ENCODE measurements at regions not wholly inside any gene's neighbourhood (a gene's known extent, or its start where the extent isn't known, plus 50 kb on each side); places are given as distances from the start of the nearest gene placed in this dataset.

GRCh38 chr10:30793093-30793492 is 163.5 kb upstream of the LYZL2 start:
- TF ChIP-seq CTCF (IDR thresholded peaks at IDR 0.05; ENCODE audit: low read depth, low read length) = no peak
- CTCF ChIA-PET = no interaction called here
- DNase-seq (ENCODE audit: low read depth, low spot score) = no peak
- Histone ChIP-seq H3K4me3 (ENCODE audit: low read depth, low read length) (no peak overlapping the region), H3K27ac (ENCODE audit: low read depth, low read length) (no peak overlapping the region), H3K9me3 (ENCODE audit: control insufficient read depth, insufficient read depth, low read length) (no peaks in the 10 kb centered on the region), H3K27me3 (ENCODE audit: control insufficient read depth, insufficient read depth, low read length) (no peaks in the 10 kb centered on the region)
- POLR2A ChIA-PET = no interaction called here

- ChIA-PET CTCF (no interaction called here), POLR2A (no interaction called here)
- no peak for DNase-seq (ENCODE audit: low read depth, low spot score)
- no peak overlapping the region for H3K27ac ChIP-seq (ENCODE audit: low read depth, low read length)
- TF ChIP-seq CTCF (IDR thresholded peaks at IDR 0.05; ENCODE audit: low read depth, low read length) = no peak
- no peaks in the 10 kb centered on the region for H3K27me3 ChIP-seq (ENCODE audit: control insufficient read depth, insufficient read depth, low read length)
- no peaks in the 10 kb centered on the region for H3K9me3 ChIP-seq (ENCODE audit: control insufficient read depth, insufficient read depth, low read length)
- H3K4me3 ChIP-seq (ENCODE audit: low read depth, low read length) = no peak overlapping the region
These were observed 162.5 kb upstream of the LYZL2 start for GRCh38 chr10:30792025-30792424.

- no peak for TF ChIP-seq CTCF (IDR thresholded peaks at IDR 0.05; ENCODE audit: low read depth, low read length)
- Histone ChIP-seq H3K9me3 (ENCODE audit: control insufficient read depth, insufficient read depth, low read length) (no peaks in the 10 kb centered on the region), H3K27me3 (ENCODE audit: control insufficient read depth, insufficient read depth, low read length) (no peaks in the 10 kb centered on the region), H3K4me3 (ENCODE audit: low read depth, low read length) (no peak overlapping the region), H3K27ac (ENCODE audit: low read depth, low read length) (no peak overlapping the region)
- DNase-seq (ENCODE audit: low read depth, low spot score) = no peak
- POLR2A ChIA-PET = no interaction called here
- CTCF ChIA-PET = no interaction called here
These were observed 161.7 kb upstream of the LYZL2 start for GRCh38 chr10:30791197-30791611.

GRCh38 chr10:30789806-30790205 is 160.3 kb upstream of the LYZL2 start:
- no peak for TF ChIP-seq CTCF (IDR thresholded peaks at IDR 0.05; ENCODE audit: low read depth, low read length)
- POLR2A ChIA-PET = interaction anchor here (0.7 kb wide), 1 partner anchor 309 kb away, joined by 7 read pairs; no protein-coding TSS in a partner anchor
- Histone ChIP-seq H3K9me3 (ENCODE audit: control insufficient read depth, insufficient read depth, low read length) (no peaks in the 10 kb centered on the region; the same call in 1 of the 2 replicates), H3K27ac (ENCODE audit: low read depth, low read length) (no peak overlapping the region), H3K27me3 (ENCODE audit: control insufficient read depth, insufficient read depth, low read length) (no peaks in the 10 kb centered on the region), H3K4me3 (ENCODE audit: low read depth, low read length) (no peak overlapping the region)
- CTCF ChIA-PET = no interaction called here
- DNase-seq (ENCODE audit: low read depth, low spot score) = no peak

GRCh38 chr10:30788307-30788706 is 158.8 kb upstream of the LYZL2 start:
- TF ChIP-seq CTCF (IDR thresholded peaks at IDR 0.05; ENCODE audit: low read depth, low read length) = no peak
- CTCF ChIA-PET = no interaction called here
- H3K27me3 ChIP-seq (ENCODE audit: control insufficient read depth, insufficient read depth, low read length) = no peaks in the 10 kb centered on the region
- H3K9me3 ChIP-seq (ENCODE audit: control insufficient read depth, insufficient read depth, low read length) = no peaks in the 10 kb centered on the region; the same call in 1 of the 2 replicates
- DNase-seq (ENCODE audit: low read depth, low spot score) = no peak
- H3K27ac ChIP-seq (ENCODE audit: low read depth, low read length) = no peak overlapping the region
- POLR2A ChIA-PET = interaction anchor here (0.6 kb wide), 1 partner anchor 42 kb away, joined by 3 read pairs; no protein-coding TSS in a partner anchor
- no peak overlapping the region for H3K4me3 ChIP-seq (ENCODE audit: low read depth, low read length)

All from AG04450 (cell line).